IPS-NIHi7 (cell line): ENCODE measurements at regions not wholly inside any gene's neighbourhood (a gene's known extent, or its start where the extent isn't known, plus 50 kb on each side); places are given as distances from the start of the nearest gene placed in this dataset.
A peak's percentile ranks its signal among the peaks of the same experiment; 100 is the strongest.

Experiments
- DNase-seq: peaks from one replicate; pipeline ENCODE4 v3.0.0; 2012; ENCODE audit warnings: mixed read lengths; ENCODE audit errors: extremely low spot score

- no peak for DNase-seq
These were observed 345.5 kb upstream of the MAP3K7 start for GRCh38 chr6:90932351-90932750.

- peak; percentile 18 for DNase-seq
These were observed 341.2 kb upstream of the MAP3K7 start for GRCh38 chr6:90928051-90928450.

- DNase-seq: no peak
These were observed 338.9 kb upstream of the MAP3K7 start for GRCh38 chr6:90925726-90926125.

GRCh38 chr6:90922325-90922724 is 335.5 kb upstream of the MAP3K7 start:
- no peak for DNase-seq

GRCh38 chr6:90918361-90918760 is 331.5 kb upstream of the MAP3K7 start:
- DNase-seq: no peak

- DNase-seq: no peak
These were observed 330.5 kb upstream of the MAP3K7 start for GRCh38 chr6:90917376-90917775.

GRCh38 chr6:90916968-90917367 is 330.1 kb upstream of the MAP3K7 start:
- DNase-seq: no peak

- no peak for DNase-seq
These were observed 328.5 kb upstream of the MAP3K7 start for GRCh38 chr6:90915224-90915915.

GRCh38 chr6:90914312-90914711 is 327.4 kb upstream of the MAP3K7 start:
- DNase-seq: no peak

- DNase-seq: no peak
These were observed 326.5 kb upstream of the MAP3K7 start for GRCh38 chr6:90913266-90913960.

- no peak for DNase-seq
These were observed 324.8 kb upstream of the MAP3K7 start for GRCh38 chr6:90911642-90912041.

GRCh38 chr6:90910893-90911292 is 324.0 kb upstream of the MAP3K7 start:
- DNase-seq: no peak

- no peak for DNase-seq
These were observed 321.2 kb upstream of the MAP3K7 start for GRCh38 chr6:90907931-90908655.

GRCh38 chr6:90905351-90905750 is 318.5 kb upstream of the MAP3K7 start:
- no peak for DNase-seq

- no peak for DNase-seq
These were observed 313.2 kb upstream of the MAP3K7 start for GRCh38 chr6:90900034-90900433.

- DNase-seq: no peak
These were observed 311.9 kb upstream of the MAP3K7 start for GRCh38 chr6:90898763-90899162.

- DNase-seq: no peak
These were observed 309.2 kb upstream of the MAP3K7 start for GRCh38 chr6:90896075-90896547.

GRCh38 chr6:90895299-90896074 is 308.6 kb upstream of the MAP3K7 start:
- no peak for DNase-seq

GRCh38 chr6:90894285-90895130 is 307.6 kb upstream of the MAP3K7 start:
- no peak for DNase-seq

- no peak for DNase-seq
These were observed 306.5 kb upstream of the MAP3K7 start for GRCh38 chr6:90893400-90893799.

- no peak for DNase-seq
These were observed 305.4 kb upstream of the MAP3K7 start for GRCh38 chr6:90892271-90892670.
